Globus pallidus (tissue), 1 donor: ENCODE measurements at regions not wholly inside any gene's neighbourhood (a gene's known extent, or its start where the extent isn't known, plus 50 kb on each side); places are given as distances from the start of the nearest gene placed in this dataset.
A peak's percentile ranks its signal among the peaks of the same experiment; 100 is the strongest.

Experiments
- DNase-seq: peaks from one replicate; pipeline ENCODE4 v3.0.0-alpha.2; 2015; ENCODE audit warnings: low spot score

- no peak for DNase-seq
Observed at GRCh38 chr2:71936076-71937030, 211.3 kb downstream of the CYP26B1 start.

GRCh38 chr2:71935262-71935848 lies 212.3 kb downstream of the CYP26B1 start:
- no peak for DNase-seq

- DNase-seq: no peak
Observed at GRCh38 chr2:71934595-71935261, 212.9 kb downstream of the CYP26B1 start.

DNA sequence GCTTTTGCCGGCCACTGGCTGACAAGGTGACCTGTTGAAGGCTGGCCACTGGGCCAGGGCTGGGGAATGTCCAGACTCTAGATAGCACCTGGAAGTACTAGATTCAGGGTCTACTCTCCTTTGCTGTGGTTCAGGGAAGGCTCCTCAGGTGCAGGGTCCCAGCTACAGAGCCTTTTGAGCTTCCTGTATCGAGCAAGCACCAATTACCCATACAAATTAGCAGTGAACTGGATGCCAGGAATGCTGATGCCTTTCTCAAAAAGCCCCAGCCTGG lies 213.4 kb downstream of the CYP26B1 start:
- no peak for DNase-seq

DNA sequence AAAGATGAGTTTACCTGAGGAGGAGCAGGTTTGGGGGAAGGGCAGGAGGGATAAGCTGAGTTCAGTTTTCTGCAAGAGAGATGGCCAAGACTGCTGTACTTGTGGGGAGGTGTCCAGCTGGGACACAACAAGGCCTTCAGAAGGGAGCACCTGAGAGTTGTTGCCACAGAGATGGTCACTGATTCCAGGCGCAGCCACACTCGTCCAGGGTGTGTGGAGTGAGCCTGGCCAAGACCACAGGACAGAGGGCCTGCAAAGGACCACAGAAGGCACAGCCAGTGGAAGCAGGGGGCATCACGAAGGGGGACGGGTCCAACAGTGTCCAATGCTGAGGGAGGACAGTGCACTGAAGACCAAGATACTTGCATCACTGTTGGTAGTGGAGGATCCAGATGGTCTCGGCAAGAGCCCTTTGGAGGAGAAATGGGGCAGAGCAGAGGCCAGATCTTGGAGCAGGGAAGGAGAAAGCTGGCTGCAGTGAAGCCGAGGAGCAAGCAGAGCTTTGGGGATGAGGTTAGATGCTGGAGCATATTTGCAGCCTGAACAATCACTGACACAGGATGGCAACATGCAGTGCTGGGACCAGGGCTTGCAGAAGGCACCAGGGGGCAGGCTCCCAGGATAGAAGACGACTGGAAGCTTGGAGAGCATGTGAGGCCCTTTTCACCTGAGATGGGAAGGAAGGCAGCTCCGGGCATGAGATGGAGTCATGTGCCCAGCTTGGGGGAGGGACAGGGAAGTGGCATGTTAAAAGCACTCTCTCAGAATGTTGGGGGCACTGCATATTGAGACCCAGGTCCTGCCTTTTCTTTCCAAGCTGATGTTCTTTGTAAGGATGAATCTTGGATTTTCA lies 214.0 kb downstream of the CYP26B1 start:
- no peak for DNase-seq

- no peak for DNase-seq
Observed at GRCh38 chr2:71932780-71933466, 214.7 kb downstream of the CYP26B1 start.

DNA sequence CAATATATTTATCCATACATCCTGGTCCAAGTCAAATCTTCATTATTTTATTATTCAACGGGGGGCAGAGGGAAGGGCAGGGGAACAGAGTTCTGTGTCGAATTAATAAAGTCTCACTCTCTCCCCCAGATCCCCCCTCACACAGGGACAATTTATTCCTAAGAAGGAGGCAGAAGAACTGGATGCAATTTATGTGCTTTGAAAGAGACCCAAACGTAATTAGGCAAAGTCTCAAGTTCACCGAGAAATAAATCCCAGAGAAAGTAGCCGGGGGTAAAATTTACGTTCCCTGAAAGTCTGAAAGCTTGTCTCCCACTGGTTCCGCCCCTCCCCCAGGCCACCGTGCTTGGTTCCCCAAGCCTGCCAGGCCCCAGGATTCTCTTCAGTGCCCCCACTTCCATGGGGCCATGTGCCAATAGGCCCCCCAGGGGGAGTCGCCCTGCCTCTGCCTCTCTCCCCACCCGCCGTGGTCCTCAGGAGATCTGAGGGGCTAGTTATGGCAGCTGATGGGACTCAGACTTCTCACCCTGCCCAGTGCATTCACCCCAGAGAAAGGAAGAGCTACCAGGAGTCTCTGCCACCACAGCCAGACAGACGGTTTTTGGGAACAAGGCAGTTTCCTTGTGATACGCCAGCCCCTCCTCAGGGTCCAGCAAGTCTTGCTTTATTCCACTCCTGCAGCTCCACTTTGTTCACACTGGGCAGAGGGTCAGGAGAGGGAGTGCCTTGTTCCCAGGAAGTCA lies 215.5 kb downstream of the CYP26B1 start:
- DNase-seq: no peak

GRCh38 chr2:71930049-71930681 lies 217.5 kb downstream of the CYP26B1 start:
- no peak for DNase-seq

DNA sequence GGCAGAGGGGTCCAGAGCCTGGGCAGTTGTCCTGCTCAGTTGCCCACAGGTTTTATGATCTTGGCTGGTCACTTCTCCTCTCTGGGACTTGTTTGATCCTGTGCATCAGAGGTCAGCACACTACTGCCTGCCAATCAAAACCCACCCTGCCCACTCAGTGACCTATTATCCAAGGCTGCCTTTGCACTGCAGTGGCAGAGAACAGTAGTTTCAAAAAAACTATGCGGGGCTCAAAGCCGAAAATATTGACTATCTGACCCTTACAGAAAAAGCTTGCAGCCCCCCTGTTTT lies 218.2 kb downstream of the CYP26B1 start:
- DNase-seq: no peak

DNA sequence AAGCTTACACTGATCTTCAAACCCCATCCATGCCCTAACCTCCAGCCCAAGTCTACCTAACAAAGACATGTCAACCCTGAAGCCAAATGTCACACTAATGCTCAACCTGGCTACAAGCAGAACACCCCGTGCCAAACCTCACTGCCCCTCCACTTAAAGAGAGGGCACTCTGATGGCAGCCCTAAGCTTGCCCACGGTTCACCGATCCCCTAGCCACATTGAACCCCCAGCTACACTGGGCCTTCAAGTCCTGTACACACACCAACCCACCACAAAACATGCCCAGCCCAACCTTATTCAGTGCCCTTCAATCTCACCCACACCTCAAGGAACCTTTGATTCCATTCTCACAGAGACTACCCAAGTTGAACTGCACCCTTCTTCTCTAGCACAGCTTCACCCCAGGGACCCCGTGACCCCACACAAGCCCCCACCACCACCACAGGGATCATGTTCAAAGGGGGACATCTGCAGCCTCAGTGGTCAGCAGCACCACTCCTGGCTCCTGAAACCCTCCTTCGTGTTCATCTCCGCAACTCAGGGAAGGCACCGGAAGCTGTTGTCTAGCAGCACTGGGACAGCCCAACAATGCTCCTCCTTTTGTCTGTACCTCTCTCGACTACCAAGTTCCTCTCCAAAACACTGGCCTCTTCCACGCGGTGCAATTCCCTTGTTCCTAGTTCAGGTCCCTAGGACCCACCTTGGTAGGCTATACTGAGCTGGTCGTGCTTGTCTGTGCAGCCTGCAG lies 218.8 kb downstream of the CYP26B1 start:
- DNase-seq: no peak

DNA sequence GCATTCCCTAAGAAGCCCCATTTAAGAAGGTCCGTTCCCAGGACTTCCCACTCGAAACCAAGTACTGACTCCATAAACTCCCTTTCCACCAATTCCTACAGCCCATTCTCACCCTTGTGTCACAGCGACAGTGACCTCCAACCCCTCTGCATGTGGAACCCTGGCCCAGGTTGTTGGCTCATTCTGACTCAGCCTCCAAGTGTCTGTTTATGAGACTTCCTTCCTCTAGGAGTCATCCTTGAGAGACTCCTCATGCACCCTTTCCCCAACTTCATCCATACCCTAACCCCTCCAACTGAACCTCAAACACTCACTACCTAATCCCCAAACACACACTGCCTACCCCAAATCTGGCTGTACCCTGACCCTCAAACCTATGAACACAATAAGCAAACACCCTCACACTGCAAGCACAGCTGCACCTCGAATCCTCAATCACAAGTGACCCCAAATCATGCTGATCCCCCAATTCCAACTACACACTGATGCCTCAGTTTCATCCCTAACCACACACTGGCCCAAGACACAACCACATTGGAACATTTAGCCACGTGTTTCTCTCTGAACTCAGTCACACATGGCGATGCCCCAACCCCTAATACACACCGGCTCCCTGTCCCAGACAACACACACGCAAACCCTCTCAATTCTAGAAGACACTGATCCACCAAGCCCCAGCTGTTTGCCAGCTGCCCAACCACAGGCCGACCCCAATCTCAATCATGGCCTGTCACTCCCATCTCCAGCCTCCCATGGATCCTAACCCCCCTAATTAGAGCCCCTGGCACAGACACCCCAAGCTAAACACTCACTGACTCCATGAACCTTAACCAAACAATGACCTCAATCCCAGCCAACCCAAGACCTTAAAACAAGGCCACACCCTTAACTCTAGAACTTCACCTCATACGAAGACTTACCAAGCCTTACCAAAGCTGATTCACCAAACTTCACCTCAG lies 219.6 kb downstream of the CYP26B1 start:
- DNase-seq: no peak

DNA sequence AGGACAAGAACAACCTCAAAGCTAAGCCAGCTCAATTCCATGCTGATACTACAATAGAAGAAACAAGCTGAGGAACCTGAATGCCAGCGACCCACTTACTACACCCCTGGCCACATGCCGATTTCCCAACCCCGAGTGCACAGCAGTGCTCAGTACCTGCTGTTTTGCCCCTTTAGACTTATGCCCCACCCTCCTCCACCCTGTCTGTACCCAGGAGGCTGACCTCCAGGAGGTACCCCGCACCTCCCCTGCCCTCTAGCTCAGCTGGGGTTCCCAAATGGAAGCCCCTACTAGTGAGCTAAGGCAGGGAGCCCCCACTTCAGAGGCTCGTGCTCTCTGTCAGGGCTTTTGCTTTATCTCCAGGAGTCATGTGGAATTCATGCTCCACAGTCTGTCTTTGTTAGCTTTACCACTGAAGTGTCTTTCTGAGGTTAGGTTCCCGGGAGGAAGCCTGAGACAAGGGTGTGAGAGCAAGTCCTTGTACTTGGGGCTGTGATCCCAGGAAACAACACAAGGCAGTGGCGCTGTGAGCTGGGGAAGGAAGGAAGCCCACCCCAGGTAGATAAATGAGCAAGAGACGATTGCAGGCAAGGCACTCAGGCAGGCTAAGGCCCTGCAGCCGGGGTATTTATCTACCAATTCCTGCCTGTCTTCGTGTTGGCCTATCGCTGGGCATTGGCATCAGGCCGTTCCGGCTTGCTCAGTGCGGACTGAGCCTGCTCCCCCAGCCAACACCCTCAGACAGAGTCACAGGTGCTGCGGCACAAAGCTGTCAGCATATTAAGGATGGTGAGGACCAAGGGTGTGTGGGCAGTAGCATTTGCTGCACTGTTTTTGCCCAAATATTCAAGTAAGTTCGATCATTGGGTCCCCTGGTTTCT lies 220.5 kb downstream of the CYP26B1 start:
- no peak for DNase-seq

- no peak for DNase-seq
Observed at GRCh38 chr2:71926089-71926447, 221.6 kb downstream of the CYP26B1 start.

DNA sequence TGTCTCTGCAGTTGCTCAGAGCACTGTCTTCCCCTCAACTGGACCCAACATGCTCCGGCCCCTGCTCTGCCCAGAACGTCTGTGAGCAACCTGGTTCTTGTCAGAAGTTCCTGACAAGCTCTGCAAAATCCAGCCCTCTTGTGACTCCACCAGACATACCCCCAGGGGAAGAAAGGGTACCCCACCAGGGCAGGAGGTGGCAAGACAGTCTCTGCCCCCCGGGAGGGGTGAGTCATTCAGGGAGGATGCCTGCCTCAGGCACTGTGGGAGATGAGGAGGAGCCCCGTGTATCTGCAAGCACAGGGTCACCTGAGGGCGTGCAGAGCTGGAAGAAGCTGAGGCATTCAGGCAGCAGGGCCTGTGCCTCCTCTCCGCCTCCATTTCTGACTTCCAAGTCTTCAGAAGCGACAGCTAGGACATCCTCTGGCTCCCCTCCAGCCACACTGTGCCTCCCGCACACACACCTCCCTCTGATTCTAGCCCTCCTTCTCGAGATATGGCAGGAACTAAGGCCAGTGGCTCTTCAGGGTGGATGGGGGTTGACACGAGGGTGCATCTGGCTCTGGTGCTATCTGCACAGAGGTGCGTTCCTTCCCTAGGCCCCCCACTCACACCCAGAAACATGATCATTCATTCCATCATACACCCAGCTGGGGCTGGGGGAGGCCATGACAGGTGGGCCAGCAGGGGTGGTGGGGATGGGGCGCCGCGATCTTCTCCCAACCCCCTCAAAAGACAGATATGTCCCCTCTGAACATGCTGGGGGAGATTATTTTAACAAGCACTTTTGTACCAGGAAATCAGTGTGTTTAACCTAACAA lies 222.2 kb downstream of the CYP26B1 start:
- DNase-seq: no peak

DNA sequence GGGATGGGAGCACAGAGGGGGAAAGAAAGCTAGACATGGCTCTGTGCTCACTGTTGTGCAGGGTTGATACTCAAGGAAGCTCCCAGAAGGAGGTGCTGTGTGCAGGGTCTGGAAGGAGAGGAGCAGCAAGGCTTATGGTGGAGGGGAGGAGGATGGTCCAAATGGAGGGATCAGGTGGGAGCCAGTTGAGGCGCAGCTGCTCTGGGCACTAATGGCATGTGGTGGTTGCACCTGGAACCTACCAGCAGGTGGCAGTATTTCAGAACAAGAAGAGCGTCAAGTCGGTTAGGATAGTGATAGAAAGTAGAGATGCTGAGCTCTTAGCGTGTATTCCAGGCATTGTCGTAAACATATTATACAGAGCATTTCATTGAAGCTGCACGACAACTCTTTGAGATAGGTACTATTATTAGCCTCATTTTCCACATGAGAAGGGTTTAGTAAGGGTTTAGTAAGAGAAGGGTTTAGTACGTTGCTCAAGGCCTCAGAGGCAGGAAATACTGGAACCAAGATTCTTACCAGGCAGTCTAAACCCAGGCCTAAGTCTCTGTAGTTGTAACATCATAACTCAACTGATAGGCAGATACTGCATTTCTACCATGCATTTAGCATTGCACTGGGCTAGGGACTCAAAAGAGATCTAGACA lies 223.7 kb downstream of the CYP26B1 start:
- peak; percentile 76 for DNase-seq

DNA sequence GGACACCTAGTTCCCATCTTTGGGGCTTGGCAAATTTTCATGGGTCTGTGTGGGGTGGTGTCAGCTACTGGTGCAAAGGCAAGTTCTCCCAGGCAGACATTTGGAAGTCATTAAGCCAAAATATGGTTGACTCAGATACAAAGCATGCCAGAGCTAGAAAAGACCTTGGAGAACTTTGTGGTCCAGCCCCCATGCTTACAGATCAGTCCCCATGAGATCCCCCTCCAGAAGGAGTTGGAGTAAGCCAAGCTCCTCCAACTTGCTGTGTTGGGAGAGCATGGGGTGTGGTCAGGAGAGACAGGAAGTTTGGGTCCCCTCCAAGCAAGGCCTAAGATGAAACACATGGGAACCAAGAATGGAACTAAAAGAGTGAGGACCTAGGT lies 224.5 kb downstream of the CYP26B1 start:
- no peak for DNase-seq
